Pulmonary artery endothelial cell (primary cell): ENCODE measurements at regions not wholly inside any gene's neighbourhood (a gene's known extent, or its start where the extent isn't known, plus 50 kb on each side); places are given as distances from the start of the nearest gene placed in this dataset.

Experiments used
- DNase-seq: peaks from one replicate; pipeline ENCODE4 v3.0.0-alpha.2; 2011; ENCODE audit warnings: low read depth, low spot score

DNA sequence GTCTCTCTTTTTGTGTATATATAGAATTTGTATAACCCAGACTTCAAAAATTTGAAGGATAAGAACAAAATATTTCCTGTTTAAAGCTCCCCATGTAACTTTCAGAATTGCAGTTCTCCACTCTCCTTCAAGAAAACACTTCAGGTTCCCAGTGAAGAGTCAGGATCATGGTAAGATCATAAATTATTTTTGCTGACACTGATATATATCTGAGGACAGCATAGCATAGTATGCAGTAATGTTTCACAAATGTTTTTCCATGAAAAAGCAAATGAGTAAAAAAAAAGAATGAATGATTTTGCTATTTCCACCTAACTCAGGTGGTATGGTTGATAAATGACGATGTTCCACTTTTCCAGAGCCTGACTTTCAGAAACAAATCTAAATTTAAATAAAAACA lies 545.6 kb upstream of the EPHA7 start:
- no peak for DNase-seq

DNA sequence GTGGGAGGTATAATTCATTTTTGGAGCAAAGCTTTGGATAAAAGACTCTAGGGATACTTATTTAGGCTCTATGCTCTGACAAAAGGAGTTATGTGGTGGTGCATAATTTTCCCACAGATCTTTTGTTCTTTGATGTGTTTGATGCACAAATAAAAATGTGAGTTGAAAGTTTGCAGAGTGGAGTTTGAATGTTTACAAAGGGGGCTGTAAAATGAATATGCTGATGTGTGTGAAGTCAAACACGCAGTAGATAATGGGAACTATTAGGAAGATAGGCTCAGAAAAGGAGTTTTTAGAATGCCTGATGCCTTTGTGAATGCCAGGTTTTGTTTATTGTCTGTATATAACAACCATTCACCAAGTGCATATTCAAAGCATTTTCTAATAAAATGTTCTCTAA lies 545.0 kb upstream of the EPHA7 start:
- no peak for DNase-seq

DNA sequence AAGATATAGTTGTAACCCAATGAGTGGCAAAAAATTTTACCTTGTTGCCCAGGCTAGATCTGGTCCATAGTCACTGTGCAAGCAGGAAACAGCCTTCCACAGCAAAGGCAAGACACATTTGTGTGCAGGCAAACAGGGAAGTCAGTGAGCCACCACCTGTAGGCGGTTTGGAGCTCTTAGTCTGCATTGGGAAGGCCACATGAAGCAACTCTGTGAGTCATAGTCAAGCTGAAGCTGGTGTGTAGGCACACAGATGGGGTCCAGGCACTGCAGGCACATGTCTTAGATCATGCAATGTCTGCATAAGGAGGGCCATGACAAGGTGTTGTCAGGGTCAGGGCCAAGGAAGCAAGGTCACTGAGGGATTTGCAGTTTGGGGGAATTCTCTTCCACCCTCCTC lies 543.2 kb upstream of the EPHA7 start:
- no peak for DNase-seq

DNA sequence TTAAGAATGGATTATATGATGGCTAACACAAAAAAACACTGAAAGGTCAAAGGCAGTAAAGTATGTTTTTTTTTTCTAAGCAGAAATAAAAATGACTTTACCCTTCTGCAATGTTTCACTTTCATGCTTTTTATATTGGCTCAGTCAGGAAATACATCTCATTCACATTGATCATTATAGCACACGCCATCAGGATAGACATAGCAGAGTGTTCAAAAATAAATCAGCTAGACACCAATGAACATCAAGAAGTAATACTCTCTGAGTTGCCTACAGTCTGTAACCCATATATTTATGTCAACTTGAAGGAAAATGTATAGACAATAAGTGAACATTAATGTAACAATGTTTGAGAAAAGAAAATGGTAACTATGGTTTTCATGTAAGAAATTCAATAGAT lies 535.2 kb upstream of the EPHA7 start:
- no peak for DNase-seq

DNA sequence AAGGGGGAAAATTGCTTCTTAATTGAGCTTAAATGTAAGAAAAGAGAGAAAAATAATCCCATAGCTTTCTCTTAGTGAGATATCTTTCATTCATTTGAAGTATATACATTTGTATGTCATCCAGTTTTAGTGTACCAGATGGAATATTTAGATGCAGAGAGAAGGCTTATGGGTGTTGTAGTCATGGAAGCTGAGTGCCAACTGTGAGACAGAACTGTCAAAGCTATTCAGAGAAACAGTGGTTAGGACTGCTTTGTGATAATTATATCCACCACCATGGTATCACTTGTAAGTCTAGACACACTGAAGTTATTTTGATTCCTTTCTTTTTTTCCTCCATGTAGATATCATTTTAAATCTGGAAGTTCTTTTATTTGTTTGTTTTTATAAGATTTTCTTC lies 524.3 kb upstream of the EPHA7 start:
- no peak for DNase-seq

DNA sequence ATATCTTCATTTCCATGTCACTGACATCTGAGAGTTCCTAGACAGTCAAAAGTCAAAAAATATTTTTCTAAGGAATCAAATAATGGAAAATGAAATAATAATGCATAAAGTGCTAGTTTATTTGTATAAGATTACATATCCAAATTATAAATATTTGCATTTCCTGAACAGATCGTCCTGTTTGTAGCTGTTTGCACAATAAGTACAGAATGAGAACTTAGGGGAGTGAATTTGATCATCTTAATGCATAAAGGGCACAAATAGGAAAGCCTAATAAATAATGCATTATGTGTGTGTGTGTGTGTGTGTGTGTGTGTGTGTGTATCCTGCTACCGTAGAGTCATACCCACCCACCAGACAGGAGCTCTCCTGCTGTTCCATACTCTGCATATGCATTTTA lies 521.0 kb upstream of the EPHA7 start:
- DNase-seq = no peak

DNA sequence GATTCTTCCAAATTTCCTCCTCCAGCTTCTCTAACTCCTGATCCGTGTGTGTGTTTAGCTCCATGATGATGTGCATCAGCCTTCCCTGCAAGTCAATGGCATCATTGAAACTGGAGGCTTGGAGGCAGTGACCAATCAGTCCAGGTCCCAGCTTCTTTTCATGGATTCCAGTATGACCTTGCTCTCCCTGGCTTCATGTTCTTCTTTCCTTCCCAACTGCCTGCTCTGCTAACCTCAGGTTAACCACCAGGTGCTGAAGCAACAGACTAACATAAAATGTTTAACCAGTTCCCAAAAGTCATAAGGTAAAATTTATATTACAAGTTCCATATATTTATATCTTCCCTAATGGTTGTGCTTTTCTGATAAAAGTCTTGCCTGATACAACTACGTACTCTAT lies 512.8 kb upstream of the EPHA7 start:
- no peak for DNase-seq

DNA sequence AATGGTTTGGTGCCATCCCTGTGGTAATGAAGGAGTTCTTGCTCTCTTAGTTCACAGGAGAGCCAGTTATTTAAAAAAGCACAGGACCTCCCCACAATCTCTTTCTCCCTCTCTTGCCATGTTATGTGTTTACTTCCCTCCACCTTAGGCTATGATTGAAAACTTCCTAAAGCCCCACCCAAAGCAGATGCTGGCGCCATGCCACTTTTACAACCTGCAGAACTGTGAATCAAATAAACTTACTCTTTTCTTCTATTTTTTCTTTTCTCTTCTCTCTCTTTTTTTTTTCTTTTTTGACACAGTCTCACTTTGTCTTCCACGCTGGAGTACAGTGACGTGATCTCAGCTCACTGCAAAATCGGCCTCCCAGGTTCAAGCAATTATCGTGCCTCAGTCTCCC lies 508.4 kb upstream of the EPHA7 start:
- no peak for DNase-seq

DNA sequence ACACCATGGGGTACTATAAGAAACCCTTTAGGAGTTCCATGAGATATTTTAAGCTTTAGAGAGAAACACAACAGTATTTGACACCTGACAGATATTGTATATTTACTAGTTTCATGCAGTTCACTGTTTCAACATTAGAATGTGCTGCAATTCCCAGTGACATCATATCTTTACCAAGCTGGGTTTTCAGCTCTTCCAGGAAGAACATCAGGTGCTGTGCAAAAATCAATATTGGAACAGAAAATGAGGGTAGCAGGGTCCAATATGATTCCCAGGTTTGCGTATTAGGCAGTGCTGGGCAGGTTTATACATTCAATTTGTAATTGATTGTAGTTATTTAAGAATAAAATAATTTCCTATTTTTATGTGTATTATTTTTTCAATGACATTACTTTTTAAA lies 500.0 kb upstream of the EPHA7 start:
- no peak for DNase-seq

DNA sequence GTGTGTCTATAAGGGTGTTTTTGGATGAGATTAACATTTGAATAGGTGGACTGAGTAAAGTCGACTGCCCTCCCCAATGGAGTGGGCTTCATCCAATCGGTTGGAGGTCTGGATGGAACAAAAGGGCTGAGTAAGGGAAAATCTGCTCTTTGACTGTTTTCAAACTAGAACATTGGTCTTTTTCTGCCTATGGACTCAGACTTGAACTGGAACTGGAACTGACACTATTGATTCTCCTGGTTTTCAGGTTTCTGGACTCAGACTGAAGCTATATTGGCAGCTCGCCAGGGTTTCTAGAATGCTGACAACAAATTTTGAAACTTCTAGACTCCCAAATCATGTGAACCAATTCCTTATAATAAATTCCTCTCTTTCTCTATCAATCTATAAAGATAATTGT lies 498.9 kb upstream of the EPHA7 start:
- no peak for DNase-seq

DNA sequence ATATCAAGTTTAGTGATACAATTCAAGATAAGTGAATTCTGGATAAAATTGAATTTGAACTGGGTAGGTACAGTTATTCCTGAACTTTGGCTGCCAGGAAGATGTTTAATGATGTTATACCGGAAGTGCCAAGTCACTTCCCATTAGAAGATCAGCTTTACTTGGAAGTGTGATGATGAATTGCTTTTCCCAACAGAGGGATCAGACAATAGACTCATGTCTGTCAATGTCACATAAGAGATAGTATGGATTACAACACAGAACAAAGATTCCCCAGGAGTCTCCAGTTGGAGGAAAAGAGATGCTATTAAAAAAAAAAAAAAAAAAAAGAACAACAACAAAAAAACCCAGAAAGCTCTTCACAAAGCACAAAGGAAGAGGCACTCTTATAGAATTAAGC lies 497.9 kb upstream of the EPHA7 start:
- no peak for DNase-seq

DNA sequence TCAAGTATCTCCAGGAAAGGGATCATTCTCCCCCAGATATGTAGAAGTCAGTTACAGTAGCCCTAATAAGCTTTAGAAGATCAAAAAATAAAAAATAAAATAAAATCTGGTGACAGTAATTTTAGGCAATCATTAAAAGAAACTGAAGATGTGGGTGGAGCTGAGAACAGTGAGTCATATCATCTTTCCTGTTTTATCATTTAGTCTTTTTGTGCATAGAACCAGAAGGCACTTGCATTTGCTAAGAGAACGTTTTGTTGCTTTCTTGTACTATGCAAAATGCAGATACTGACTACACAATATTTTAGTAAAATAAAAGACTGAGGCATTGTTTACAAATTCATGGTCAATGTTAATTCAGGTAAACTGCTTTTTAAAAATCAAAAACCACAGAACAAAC lies 497.4 kb upstream of the EPHA7 start:
- no peak for DNase-seq

DNA sequence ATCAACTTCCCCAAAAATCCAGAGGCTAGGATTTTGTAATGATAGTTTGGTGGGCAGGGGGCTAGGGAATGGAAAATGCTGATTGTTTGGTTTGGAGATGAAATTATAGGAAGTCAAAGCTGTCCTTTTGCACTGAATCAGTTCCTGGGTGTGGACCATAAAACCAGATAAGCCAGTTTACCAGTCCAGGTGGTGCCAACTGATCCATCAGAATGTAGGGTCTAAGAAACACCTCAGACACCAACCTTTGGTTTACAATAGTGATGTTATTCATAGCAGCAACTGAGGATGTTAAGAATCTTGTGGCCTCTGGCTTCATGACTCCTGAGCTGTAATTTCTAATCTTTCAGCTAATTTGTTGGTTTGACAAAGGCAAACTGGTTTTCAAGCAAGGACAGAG lies 496.6 kb upstream of the EPHA7 start:
- no peak for DNase-seq

DNA sequence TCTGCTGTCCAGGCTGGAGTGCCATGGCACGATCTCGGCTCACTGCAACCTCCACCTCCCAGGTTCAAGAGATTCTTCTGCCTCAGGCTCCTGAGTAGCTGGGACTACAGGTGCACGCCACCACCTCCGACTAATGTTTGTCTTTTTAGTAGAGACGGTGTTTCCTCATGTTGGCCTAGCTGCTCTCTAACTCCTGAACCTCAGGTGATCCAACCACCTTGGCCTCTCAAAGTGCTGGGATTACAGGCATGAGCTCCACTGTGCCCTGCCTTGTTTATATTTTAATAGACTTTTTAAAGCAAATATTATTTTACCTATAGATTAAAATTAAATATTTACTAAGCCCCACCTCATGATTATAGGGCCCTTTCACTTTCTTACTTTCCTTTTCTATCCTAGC lies 483.2 kb upstream of the EPHA7 start:
- no peak for DNase-seq

DNA sequence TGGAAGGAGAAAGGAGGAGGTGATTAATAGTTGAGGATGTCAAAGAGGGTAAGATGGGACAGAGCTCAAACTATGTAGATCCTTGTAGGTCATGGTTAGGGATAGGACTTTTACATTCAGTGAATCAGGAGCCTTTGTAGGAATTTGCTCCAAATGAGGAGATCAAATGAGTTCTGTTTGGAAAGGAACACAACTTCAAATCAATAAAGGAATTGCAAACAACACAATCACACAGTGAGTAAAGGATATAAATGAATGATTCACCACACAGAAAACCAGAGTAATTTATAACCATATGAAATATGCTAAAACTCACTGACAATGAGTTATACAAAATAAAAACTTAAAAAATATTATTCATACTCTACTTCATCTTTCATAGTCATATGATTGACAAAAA lies 480.8 kb upstream of the EPHA7 start:
- no peak for DNase-seq

DNA sequence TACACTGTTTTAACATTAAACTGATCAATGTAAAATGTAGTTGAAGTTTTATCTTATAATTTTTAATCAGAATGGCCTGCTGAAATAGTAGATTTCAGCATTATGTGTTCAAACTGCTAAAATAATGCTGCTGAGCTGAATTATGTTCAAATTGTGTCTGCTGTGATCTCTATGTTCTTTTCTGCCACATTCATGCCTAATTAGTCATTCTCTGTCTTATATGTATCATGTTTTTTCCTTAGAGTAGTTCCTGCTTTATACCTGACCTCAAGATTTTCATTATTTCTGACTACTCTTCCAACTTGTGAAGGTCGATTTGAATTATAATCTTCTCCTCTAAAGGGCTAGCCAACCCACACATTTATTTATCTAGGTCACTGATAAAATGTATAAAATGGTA lies 476.7 kb upstream of the EPHA7 start:
- no peak for DNase-seq

DNA sequence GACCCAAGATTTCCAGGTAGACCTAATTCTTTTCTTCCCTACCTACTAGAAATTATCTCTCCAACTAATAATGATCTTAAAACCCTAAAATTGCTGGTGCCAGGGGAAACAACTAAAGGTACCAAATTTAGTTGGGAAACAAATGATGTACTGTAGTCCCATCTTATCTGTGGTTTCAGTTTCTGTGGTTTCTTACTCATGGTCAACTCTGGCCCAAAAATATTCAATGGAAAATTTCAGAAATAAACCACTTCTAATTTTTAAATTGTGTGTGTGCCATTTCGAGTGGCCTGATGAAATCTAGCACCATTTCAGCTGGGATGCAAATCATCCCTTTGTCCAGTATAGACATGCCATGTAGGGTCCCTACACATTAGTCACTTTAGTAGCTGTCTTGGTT lies 475.2 kb upstream of the EPHA7 start:
- DNase-seq = no peak

DNA sequence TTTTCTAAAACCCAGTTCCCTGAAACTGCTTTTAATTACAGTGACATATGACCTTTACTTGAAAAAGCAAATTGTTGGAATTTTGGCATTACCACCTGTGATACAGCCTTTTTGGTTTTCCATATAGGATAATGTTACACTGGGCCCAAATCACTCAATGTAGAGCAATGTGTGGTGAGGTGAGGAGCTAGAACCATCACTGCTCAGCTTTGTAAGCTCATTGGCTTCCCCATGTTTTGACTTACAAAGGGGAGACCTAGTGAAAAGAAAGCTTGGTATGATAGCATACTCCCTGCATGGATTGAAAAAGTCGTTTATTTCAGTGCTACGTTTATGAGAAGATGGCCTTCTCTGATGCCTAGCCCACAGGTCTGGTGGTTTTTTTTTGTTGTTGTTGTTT lies 470.4 kb upstream of the EPHA7 start:
- no peak for DNase-seq

DNA sequence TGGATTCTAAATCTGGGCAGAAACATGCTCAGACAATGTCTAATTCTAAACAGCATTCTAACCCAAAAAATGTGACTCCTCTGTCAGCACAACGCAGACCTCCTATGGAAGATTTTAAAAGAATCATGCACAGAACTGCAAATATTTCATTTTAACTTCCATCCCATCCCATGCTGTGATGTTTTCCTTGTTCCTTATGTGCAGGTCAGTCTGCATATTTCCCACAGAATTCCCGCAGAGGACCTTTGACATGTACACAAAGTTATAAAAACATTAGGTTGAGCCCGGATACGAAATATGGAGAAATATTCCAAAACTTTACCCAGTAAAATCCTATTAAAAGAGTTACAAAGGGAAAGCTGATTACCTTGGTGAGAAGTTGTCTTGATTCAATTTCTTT lies 467.1 kb upstream of the EPHA7 start:
- DNase-seq = no peak

DNA sequence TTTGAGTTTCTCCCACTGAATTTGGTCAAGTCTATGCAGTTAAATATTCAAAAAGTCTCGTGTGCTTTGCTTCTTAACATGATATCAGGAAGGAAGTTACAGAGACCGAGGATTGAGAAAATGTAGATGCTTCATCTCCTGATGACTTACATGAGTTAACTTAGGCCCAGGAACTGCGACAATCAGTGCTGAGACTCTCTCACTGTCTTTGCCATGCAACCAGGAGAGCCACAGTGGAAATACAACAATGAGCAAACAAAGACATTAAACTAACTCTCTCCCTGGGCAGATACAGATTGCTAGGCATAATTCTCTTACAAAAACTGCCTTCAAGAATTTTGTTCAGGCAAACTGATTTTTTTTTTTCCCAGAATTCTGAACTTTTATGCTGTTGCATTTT lies 440.6 kb upstream of the EPHA7 start:
- DNase-seq = no peak

DNA sequence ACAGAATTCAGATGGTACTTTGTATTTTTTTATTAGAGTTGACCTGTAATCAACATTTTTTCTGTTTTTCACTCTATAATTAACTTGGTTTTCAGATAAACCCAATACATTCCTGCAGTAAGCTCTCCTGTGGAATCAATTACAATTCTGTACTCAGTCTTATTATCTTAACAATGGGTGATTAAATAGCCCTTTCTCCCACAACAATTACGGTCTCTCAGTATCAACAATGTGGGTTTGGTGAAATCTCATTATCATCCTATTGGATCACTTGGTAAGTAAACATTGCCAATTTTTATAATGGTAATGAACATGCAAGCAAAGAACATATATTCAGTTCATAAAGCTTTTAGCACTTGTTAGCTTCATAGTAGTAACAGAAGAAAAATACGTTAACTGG lies 438.9 kb upstream of the EPHA7 start:
- DNase-seq = no peak

DNA sequence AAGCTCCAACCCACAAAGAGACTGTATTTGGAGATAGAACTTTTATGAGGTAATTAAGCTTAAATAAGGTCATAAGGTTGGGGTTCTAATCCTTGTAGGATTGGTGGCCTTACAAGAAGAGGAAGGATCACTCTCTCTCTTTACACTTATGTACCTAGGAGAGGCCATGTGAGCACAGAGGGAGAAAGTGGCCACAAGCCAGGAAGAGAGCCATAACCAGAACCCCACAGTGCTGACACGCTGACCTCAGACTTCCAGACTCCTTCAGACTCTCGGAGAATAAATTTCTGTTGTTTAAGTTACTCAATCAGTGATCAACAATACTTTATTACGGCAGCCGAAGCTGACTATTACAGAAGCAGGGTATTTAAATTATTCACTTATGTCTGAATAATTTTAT lies 430.5 kb upstream of the EPHA7 start:
- DNase-seq = no peak

DNA sequence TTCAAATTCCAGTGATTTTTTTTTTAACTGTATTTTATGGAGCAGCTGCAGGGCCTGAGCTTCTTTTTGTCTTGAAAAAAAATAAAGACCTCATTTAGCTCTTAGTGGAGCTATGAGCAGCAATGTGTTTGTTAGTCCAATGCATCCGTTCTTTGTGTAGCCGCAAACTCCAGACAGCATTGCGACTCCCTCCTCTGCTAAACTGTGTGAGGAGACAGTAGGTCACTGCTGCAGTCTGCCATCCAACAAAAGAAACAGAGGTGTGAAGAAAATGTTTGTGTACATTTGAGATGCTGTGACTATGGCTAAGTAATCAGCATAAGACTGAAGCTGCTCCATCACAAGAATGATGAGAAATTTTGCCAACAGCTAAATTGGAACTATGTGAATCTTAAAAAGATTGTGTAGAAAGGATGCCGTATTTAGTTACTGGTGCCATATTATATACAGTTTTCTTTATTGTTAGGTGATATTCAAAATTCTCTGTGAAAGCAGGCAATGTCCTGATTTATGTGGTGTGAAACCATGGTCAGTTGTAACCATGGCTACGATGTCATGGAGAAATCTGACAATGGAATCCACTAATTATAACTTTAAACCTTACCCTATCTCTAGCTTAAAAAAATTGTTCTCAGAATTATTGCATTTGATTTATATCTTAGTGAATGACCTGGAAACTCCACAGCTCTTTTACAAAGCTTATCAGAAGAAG lies 428.8 kb upstream of the EPHA7 start:
- DNase-seq = no peak

DNA sequence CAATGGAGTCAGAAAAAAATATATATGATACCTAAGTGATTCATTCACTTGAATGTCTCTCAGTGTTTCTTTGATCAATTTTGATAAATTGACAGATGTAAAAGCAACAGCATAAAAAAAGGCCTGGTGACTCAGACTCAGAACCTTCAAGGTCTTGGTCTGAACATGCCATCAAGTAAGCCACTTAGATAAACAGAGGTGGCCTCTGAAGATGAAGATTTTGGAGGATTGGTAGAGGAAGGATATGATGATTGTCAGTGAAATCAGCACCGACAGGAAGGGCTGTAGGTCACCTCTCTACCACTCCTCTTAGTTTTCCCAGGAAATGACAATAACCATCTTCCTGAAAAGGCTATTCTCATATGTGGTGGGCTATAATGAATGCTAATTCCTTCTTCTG lies 422.8 kb upstream of the EPHA7 start:
- no peak for DNase-seq
